ENCODE measurements at regions not wholly inside any gene's neighbourhood (a gene's known extent, or its start where the extent isn't known, plus 50 kb on each side); places are given as distances from the start of the nearest gene placed in this dataset.

DNA sequence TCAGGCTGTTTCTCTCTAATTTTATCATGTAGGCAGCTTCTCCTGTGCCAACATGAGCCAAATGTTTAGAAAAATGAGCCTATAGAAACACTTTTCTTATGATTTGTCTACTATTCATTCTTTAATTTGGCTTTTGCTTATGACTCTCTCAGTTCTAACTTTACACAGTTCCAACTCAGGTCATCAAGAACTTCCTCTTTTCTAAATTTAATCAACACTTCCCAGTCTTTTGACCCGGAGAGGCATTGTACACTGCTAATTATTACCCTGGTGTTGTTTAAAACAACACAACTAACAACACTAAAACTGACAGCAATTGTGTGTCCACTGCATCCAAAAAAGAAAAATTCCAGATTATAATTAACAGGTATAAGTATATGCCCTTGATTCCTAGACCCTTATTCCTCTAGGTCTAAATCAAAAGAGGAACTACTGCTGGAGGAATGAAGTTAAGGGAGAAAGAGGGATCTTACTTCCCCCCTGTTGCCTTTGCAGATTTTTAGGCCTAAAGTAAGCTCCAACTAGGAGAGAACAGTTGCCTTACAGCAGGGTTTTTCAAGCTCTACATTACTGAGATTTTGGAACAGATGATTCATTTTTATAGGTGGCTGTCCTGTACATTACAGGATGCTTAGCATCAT is 332.2 kb upstream of the GOLIM4 start:
- DNase-seq = no peak

DNA sequence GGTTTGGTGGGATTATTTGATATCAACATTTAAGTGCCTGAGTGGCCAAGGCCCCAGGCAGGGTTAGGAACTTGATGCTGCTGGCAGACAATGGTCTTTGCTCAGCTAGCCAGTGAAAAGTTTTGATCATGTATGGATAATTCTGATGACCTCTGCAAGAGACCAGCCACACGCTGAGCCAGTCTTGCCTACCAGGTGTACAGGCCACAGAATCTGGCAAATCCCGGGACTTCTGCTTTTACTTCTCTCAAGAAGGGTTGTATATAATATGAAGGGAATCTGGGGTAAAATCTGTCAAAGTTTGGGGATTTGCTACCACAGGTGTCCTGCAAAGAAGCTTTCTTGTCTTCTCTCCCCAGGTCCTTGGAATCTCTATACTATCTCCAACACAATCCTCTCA is 331.4 kb upstream of the GOLIM4 start:
- DNase-seq = no peak

DNA sequence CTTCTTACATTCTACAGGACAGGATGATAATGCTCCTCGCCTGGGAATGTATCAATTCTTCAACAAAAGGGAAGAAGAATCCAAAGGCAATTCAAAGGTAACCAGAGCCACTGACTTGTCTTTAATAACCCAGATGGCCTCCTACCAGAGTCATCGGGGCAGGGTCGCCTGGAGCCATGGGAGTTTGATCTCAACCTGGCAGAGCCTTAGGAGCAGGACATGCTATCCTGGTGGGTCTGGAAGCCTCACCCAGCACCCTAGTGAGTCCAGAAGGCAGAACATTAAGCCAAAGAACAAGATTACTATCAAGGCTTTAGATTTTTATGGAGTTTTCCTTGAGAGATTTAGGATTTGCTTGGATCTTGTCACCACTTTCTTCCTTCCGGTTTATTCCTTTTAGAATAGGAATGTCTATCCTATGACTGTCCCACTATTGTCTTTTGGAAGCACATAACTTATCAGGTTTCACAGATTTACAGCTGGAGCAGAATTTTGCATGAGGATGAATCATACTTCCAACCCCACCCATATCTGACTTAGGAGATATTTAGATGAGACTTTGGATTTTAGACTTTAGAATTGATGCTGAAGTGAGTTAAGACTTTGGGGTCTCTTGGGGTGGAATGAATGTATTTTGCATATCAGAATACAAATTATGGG is 330.3 kb upstream of the GOLIM4 start:
- no peak for DNase-seq

DNA sequence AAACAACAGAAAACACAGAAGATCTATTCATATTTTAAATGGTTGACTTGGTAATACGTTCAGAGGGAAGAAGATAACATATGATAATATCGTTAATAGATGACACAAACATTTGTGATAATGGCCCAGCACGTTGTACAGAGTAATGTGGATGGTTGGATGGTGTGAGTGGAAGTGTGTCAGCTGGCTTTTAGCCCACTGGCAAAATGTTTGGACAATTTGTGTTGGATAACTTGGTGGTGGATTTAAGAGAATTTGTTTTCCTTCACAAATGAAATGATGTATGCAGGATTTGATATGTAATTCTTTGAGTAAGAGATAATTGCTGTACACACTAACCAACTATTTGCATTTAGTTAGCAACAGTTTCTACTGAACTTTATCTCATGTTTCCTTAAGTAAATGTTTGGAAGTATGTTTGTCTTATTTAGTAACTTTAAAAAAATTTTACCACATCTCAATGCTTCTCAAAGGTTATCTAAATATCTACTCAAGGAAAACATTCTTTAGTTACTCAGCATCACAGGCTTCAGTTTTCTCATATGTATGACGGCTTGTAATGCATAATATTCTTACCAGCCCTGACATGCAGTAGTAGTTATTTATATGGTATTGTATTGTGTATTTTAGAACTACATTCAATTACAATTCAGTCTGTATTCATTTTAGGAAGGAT is 328.5 kb upstream of the GOLIM4 start:
- DNase-seq = no peak

DNA sequence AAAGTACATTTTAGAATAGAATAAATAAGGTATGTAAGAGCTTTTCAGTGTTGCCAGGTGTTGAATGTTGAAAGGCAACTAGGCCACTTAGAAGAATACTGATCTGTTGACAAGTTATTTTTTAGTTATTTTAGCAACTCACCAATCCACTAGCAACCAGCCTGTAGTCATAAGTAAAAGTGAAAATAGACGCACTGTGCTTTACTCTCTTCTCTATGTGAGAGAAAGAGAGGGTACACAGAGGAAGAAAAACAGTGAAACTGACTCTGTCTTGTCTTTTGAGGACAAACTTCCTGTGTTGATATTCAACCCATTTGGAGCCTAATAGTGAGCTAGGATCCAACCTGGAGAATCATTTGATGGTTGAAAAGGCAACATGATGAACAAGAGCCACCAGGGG is 327.1 kb upstream of the GOLIM4 start:
- no peak for DNase-seq

DNA sequence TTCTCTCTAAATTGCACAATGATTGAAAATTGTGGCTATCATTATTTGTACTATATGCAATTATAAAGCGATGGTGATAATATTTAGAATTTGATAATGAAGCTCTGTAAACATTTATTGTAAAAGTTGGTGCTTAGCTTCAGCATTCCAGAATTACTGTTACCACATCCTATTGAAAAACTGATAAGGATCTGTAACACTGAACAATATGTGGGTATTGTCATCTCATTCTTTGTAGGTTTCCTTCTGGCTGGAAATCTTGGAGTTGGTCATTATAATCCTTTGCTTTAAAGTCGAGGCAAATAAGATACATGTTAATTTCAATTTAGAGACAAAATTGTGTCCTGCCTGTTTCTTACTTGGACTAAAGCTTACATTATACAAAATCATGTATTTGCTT is 323.4 kb upstream of the GOLIM4 start:
- no peak for DNase-seq

DNA sequence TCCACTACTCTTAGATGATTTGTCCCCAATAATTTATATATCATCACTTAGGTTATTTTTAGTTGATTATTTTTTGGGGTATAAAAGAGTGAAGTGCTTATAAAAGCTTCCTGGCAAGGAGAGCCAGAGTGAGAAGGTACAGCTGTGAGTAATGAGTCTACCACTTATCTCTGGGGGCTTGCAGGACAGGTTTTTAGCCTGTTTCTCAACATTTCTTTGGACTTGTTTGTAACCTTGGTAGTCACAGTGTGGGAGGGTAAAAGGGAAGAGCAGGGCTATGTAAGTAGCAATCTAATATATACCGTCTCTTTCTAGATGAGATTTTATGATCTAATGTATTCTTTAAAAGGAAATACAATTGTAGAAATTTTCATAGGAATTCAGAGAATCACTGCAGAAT is 321.3 kb upstream of the GOLIM4 start:
- no peak for DNase-seq

DNA sequence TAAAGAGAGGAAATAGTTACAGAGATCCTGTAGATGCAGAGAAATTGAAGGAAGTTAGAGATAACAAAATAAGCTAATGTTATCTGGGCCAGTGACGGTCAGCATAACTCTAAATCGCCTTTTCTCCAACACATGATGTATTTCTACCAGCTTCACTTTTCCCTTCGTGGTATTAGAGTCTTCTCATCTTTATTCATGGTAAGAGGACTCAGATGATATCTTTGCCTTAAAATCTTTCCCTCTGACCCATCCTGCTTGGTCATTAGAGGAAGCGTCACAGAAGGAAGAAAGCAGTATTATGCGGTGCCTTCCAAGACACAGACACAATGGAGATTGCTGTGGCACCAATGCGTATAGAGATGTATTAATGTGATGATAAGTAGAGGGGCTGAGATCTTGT is 320.7 kb upstream of the GOLIM4 start:
- DNase-seq = no peak

DNA sequence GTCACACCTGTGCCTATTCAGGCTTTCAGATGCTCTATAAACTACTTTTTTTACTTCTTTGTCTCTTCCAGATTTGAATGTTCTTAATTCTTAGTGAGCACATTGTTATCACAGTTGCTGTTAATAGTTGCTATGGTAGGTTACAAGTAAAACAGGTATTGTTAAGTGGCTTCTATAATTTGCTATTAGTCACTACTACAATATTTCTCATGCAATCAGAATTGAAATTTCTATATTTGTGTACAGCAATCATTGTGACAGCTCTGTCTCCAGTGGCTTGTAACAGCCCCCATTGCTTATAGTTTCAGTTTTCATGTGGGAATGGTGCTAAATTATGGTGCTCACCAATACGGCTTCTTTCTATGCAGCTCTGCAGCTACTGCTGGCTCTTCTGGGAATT is 318.4 kb upstream of the GOLIM4 start:
- DNase-seq = no peak

DNA sequence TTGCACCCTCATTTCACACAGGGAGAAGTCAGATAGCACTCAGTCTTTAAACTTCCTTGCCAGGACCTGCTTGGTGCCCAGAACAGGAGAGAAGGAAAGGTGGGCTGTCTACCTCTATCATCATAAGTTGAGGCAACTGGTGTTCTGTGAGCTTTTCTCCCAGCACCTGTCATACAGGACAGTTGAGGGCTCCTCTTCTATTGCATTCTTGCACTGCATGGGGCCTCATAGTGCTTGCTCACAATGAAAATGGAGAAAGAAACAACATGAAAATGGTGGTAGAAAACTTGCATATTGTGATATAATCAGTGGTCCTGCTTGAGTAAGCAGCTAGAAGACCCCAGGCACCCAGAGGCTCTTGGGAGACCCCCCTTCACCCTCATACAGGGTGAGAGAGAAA is 311.7 kb upstream of the GOLIM4 start:
- no peak for DNase-seq

DNA sequence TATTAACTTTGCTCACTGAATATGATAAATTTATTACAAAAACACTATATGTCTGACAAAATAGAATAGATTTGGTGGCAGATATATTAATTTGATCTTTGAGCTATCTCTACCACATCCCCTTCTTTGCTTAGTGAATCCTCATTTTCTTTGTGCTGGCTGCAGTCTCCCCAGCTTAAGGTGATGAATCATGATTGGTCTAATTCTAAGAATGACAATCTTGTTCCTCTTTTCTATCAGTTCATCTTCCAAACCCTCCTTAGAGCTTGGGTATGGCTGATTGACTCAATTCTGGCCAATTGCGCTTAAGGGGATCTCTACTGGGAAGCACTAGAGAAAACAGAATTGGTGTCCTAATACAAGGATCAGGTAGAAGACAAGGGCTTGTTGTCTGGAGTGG is 309.6 kb upstream of the GOLIM4 start:
- no peak for DNase-seq

DNA sequence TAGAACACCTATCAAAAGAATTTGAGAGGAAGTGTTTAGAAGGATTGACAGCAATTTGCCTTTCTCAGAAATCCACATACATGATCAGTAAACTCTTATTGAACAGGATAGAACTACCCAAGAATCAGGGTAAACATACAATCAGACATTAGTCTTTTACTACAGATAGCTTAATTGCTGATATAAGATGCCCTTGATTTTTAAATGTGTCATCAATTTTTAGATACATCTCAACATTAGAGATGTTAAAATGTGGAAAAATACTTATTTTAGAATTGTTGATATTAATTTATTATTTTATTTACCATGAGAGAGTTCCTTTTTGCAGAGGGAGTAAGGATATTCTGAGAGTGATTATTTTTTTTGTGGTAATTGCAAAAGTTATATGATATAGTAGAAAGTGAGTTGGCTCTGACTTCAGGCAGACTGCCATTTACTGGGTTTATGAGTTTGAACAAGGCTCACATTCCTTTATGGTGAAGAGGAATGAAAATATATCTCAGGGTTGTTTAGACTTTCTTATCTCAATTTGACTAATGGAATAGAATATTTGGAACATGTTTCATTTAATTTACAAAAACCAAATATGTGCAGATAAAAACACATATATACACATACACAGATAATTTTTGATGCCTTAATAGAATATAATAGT is 302.8 kb upstream of the GOLIM4 start:
- DNase-seq = no peak

DNA sequence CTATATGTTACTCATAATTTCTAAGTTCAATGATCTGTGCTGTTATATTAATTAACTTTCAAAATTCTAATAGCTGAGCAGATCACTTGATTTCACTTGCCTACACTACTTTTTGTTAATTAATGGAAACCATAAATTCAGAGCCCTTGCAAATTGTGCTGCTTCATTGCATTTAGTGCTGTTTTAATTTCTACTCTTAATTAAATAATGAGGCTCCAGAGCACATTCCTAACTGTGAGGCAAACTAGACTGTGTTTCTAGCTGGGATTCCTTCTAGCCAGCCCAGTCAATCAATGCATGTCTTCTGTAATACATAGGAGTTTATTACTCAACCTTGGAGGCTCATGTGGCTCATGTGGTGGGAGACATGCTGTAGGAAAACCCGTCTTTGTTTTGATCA is 301.1 kb upstream of the GOLIM4 start:
- no peak for DNase-seq

DNA sequence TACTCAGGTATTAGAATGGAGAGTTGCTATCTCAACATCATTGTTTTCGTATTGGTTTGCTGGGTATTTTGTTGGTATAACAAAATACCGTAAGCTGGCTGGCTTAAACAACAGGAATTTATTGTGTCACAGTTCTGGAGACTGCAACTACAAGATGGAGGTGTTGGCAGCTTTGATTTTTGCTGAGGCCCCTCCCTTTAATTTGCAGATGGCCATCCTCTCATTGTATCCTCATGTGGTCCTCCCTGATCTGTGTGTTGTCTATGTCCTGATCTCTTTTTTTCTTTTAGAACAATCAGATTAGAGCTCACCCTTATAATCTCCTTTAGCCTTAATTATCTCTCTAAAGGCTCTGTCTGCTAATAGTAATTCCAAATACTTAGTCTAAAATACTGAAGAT is 299.8 kb upstream of the GOLIM4 start:
- DNase-seq = no peak

DNA sequence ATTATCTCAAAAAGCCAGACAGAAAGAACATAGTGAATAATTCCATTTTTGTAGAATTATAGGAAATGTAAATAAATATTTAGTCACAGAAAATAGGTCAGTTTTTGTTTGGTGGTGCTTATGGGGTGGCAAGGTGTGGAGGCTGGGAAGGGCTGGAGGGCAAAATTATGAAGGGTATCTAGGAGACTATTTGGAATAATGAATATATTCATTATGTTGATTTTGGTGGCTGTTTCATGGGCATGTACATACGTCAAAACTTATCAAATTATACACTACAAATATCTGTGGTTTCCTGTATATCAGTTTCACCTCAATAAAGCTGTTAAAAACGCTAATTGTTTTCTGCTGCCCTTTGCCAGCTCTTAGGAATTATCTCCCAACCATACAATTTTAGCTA is 298.7 kb upstream of the GOLIM4 start:
- DNase-seq = no peak

DNA sequence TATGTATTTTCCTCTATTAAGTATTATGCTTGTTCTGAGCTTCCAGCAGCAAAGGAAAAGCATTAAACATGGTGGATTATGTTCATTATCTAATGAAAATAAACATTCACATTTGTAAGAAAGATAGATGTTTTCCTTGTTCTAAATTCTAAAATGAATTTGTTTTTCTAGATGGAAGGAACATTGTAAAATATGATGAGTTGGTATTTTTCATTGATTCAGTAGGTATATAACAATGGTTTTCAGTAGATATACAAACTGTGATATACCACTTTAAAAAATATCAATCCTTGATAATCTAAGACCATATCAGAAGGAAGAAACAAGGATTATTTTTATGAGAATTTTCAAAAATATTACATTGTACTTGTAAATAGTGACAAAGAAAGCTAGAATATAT is 290.6 kb upstream of the GOLIM4 start:
- no peak for DNase-seq

DNA sequence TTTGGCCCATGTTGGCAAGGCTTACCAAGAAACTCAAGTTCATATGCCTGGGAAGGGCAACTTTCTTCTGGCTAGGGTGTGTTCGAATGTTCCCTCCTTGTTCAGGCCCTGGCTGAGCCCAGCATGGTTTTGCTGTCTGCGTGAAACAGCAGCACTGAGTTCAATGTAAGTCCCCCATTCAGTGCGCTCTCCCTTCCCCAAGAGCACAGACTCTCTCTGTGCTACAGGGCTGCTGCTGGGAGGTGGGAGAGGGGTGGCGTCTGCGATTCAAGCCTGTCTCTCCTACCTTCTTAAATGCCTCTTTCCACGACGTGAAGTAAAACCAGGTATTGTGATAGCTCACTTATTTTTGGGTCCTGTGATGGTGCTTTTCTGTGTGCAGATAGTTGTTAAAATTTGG is 289.3 kb upstream of the GOLIM4 start:
- DNase-seq = no peak

DNA sequence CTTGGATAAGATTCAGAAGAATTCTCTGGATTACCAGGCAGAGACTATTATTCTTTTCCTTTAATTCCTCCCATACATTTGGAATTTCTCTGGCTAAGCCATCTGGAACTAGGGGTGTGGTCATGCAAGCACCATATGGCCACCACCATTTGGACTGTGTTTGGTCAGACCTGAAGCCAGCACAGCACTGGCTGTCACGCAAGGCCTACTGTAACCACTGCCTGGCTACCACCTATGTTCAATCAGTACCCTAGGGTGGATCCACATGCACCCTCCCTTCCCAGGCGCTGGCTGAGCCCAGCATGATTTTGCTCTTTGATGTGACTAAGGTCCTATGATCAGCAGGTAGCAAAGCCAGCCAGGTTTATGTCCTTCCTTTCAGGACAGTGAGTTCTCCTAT is 287.8 kb upstream of the GOLIM4 start:
- no peak for DNase-seq

DNA sequence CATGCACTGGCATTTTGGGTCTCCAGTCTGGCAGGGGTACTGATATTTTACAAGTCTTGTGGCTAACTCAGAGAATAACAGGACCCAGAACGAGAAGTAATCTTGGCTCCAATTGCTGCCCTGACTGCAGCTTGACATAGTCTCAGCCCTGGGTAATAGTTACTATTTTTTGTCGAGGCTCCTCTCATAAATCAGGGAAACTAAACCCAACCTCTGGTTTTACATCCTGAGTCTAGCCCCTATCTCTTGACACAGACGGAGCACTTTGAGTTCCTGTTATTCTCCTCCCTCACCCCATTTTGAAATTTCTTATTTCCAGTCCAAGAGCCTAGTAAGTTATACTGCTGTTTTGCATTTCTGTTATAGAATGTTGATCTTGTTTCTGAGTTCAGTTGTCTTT is 276.1 kb upstream of the GOLIM4 start:
- no peak for DNase-seq

DNA sequence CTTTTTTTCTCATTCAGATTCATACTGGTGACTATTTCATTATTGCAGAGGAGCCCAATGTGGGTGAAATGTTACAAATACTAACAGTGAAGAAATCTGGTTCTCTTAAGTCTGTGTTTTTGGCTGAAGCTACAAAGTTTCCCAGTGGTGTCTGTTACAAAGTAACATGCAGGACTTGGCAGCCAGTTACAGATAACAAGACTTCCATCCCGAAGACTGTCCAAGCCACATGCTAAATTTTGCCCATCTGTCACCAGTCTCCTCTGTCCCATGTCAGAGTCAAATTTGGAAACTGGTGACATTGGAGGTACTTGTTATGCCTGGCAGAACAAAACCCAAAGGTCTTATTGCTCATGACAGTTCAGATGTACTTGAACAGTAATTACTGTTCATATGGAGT is 269.2 kb upstream of the GOLIM4 start:
- DNase-seq = no peak

DNA sequence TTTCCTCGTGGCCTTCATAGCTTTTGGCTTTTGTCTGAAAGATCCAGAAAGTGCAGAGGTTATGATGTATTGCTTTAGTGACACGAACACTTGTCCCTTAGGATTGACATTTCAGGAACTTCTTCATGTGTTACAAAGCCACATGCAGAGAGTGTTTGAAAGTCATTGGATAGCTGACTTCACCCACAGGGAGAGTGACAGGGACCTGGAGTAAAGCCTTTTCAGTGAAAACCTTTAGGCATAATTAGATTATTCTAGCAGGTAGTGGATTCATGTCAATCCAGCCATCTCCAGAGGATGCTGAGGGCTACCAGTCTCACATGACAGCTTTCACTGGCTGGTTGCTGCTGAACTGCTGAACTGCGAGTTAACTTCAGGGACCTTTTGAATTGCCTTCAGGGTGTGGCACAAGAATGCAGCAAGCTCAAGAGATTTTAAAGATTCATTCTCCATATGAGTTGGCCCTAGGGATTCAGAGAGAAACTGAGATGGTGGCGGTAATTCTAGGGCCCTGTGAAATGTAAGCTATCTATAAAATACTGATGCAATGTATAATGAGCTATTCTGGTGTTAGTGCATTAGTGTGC is 267.0 kb upstream of the GOLIM4 start:
- DNase-seq = no peak

DNA sequence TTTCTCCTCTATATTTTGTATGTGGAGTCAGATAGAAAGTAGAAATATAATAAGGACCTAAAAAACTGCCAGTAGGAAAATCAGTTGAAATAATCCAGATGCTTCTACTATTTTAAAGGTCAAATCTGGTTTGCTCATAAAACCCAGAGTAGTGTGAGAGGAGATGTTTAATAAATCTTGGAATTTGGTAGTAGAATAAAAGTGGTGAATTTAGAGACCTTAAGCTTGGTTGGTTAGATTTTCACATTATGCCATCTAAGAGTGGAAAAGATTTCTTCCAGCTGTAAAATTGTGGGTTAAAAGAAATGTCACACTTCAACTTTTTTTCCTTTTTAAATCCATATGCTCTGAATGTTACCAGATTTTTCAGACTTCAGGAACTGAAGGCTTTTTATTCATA is 266.4 kb upstream of the GOLIM4 start:
- DNase-seq = no peak

DNA sequence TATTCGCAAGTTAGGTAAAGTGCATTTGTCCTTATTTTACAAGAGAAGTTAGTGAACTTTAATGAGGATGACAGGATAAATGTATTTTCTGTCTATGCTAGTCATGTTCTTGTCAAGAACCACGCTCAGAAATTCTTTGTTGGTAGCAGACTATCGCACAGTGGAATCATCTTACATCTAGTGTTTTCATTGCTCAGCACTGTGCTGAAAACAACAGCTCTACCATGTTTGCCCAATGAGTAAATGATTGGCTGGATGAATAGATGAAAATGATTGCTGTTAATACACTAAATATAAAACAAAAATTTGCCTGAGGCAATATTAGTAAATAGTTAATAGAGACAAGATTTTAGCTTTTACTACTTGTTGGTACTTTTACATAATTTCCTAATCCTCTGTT is 265.3 kb upstream of the GOLIM4 start:
- no peak for DNase-seq
